PC-9 (cell line): ENCODE measurements at regions not wholly inside any gene's neighbourhood (a gene's known extent, or its start where the extent isn't known, plus 50 kb on each side); places are given as distances from the start of the nearest gene placed in this dataset.
"Not testable (repeated sequence)": the region's sequence is repeated elsewhere in the genome, so short reads cannot be mapped to it uniquely, and the experiment has no call there.

Experiments used
- BruUV-seq: library from RNA; stranded (reverse); fragments of 400-500 nt; replicated peaks from 2 replicates; lab custom pipeline; 2021; lab: Mats Ljungman, UMichigan
- CTCF ChIA-PET: fragments of 300-600 bp; sonication (Branson Sonifier 250); formaldehyde crosslinking; loops from one replicate; lab custom pipeline; 2022; ENCODE audit warnings: antibody characterized with exemption; lab: Charles Lee
- POLR2A ChIA-PET: fragments of 300-600 bp; sonication (Branson Sonifier 250); formaldehyde crosslinking; loops from one replicate; lab custom pipeline; 2022; ENCODE audit warnings: antibody characterized with exemption; ENCODE audit not compliant: unreplicated experiment; lab: Charles Lee
- DNase-seq, 2 experiments: peaks; one replicate each; pipeline versions ENCODE4 v3.0.0 to v3.0.0-alpha.2; 2015 to 2022; ENCODE audit warnings: mixed read lengths in 1 of 2
- H2AFZ ChIP-seq: fragments of 200-600 bp; sonication (generic); 2 replicates; pipeline ENCODE4 v1.8.1; 2017; ENCODE audit warnings: antibody characterized with exemption
- H3F3A ChIP-seq: fragments of 200-600 bp; sonication (generic); 2 replicates; pipeline ENCODE4 v1.8.1; 2017; ENCODE audit warnings: antibody characterized with exemption, mild to moderate bottlenecking, low read depth; ENCODE audit not compliant: insufficient read depth
- H3K27ac ChIP-seq: fragments of 200-600 bp; sonication (generic); 2 replicates; pipeline ENCODE4 v1.6.1; 2016; ENCODE audit warnings: mixed run types
- H3K27me3 ChIP-seq: fragments of 200-600 bp; sonication (generic); 2 replicates; pipeline ENCODE4 v1.6.1; 2016; ENCODE audit warnings: low read depth, mixed run types; ENCODE audit not compliant: insufficient read depth
- H3K36me3 ChIP-seq: fragments of 200-600 bp; sonication (generic); 2 replicates; pipeline ENCODE4 v1.6.1; 2016; ENCODE audit warnings: low read depth, mixed run types
- H3K4me1 ChIP-seq: fragments of 200-600 bp; sonication (generic); replicated peaks from 2 replicates; pipeline ENCODE4 v1.6.1; 2016; ENCODE audit warnings: mixed run types; ENCODE audit not compliant: insufficient read depth
- H3K4me2 ChIP-seq: fragments of 200-600 bp; sonication (generic); 2 replicates; pipeline ENCODE4 v1.6.1; 2017; ENCODE audit warnings: mixed run types
- H3K4me3 ChIP-seq: fragments of 200-600 bp; sonication (generic); 2 replicates; pipeline ENCODE4 v1.6.1; 2016; ENCODE audit warnings: mixed run types
- H3K79me2 ChIP-seq: fragments of 200-600 bp; sonication (generic); 2 replicates; pipeline ENCODE4 v1.6.1; 2017; ENCODE audit warnings: low read depth, mixed run types
- H3K9me2 ChIP-seq: fragments of 200-600 bp; sonication (generic); 2 replicates; pipeline ENCODE4 v1.8.1; 2017; ENCODE audit warnings: mild to moderate bottlenecking; ENCODE audit not compliant: insufficient read depth
- H3K9me3 ChIP-seq: fragments of 200-600 bp; sonication (generic); 2 replicates; pipeline ENCODE4 v1.8.1; 2016; ENCODE audit warnings: low read depth; ENCODE audit not compliant: insufficient read depth
- H4K20me1 ChIP-seq: fragments of 200-600 bp; sonication (generic); 2 replicates; pipeline ENCODE4 v1.8.1; 2017; ENCODE audit not compliant: insufficient read depth
- CTCF ChIP-seq: fragments of 200-600 bp; sonication (generic); conservative IDR thresholded peaks from 2 replicates; pipeline ENCODE4 v1.6.1; 2017; ENCODE audit warnings: mixed run types, antibody characterized with exemption, mild to moderate bottlenecking, moderate library complexity
- EZH2 ChIP-seq: fragments of 200-600 bp; sonication (generic); IDR thresholded peaks from 2 replicates; pipeline ENCODE4 v1.8.0; 2017; ENCODE audit warnings: antibody characterized with exemption, low read depth
- intact Hi-C: fragments of 100-400 bp; cut with micrococcal nuclease; formaldehyde crosslinking; loops from one replicate; pipeline ENCODE4 v1.10.0; 2022; ENCODE audit not compliant: unreplicated experiment

DNA sequence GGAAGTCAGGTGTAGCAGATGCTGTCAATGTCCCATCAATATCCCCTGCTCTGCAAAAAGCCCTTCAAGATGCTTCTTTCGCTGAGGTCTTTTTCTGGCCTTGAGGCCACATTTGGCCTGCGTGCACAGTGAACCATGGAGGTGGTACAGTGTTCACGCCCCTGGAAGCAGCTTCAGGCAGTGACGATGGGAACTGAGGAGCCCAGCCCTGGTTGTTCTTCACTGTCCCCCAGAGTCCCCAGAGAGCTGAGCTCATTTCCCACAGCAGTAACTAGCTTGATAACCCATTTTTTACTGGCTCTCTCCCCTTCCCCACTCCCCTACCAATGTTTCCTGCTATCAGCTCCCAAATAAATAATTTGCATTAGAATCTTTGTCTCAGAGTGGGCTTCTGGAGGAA, 76.5 kb downstream of the OLIG1 start:
- H3F3A ChIP-seq, result no peaks in the 10 kb centered on the region
- ChIA-PET POLR2A (no interaction called here), CTCF (interaction anchor here (1.0 kb wide), 1 partner anchor 298 kb away, joined by 3 read pairs; no protein-coding TSS in a partner anchor)
- TF ChIP-seq EZH2 (no peak), CTCF (no peak)
- H4K20me1 ChIP-seq, result no peaks in the 10 kb centered on the region
- no peak overlapping the region for H2AFZ ChIP-seq
- H3K36me3 ChIP-seq, result no peaks in the 10 kb centered on the region
- no peaks in the 10 kb centered on the region for H3K4me1 ChIP-seq
- peaks cover 91% of the 10 kb centered on the region for H3K27me3 ChIP-seq
- H3K79me2 ChIP-seq, result no peaks in the 10 kb centered on the region
- DNase-seq, result no peak
- no peak overlapping the region for H3K27ac ChIP-seq
- H3K9me2 ChIP-seq, result no peaks in the 10 kb centered on the region
- H3K4me3 ChIP-seq, result no peak overlapping the region
- BruUV-seq, result no TSS peak
- no peak overlapping the region for H3K4me2 ChIP-seq
- no peaks in the 10 kb centered on the region for H3K9me3 ChIP-seq
- intact Hi-C loops, result no loop called here

GRCh38 chr21:33149181-33149580, 79.2 kb downstream of the OLIG1 start:
- BruUV-seq, result no TSS peak
- no peaks in the 10 kb centered on the region for H4K20me1 ChIP-seq
- no peaks in the 10 kb centered on the region for H3K9me2 ChIP-seq
- DNase-seq, result no peak
- TF ChIP-seq CTCF (no peak), EZH2 (no peak)
- no peaks in the 10 kb centered on the region for H3K9me3 ChIP-seq
- CTCF ChIA-PET, result no interaction called here
- intact Hi-C loops, result no loop called here
- POLR2A ChIA-PET, result no interaction called here
- H3K27me3 ChIP-seq, result peaks cover 87% of the 10 kb centered on the region
- no peaks in the 10 kb centered on the region for H3K36me3 ChIP-seq
- no peaks in the 10 kb centered on the region for H3K79me2 ChIP-seq
- no peaks in the 10 kb centered on the region for H3K4me1 ChIP-seq
- H2AFZ ChIP-seq, result no peak overlapping the region
- no peak overlapping the region for H3K4me3 ChIP-seq
- H3K27ac ChIP-seq, result no peak overlapping the region
- H3F3A ChIP-seq, result no peaks in the 10 kb centered on the region
- no peak overlapping the region for H3K4me2 ChIP-seq

- H3K4me2 ChIP-seq, H3K36me3 ChIP-seq, BruUV-seq, H3K9me2 ChIP-seq, H3K79me2 ChIP-seq, H3F3A ChIP-seq, CTCF ChIA-PET, H3K4me1 ChIP-seq, H2AFZ ChIP-seq, H4K20me1 ChIP-seq, H3K4me3 ChIP-seq, DNase-seq, intact Hi-C loops, POLR2A ChIA-PET, H3K9me3 ChIP-seq, H3K27ac ChIP-seq: not testable (repeated sequence)
- peaks cover 76% of the 10 kb centered on the region for H3K27me3 ChIP-seq
Observed at GRCh38 chr21:33150968-33151367, 78.8 kb upstream of the IFNAR2 start.
